Fibroblast of mammary gland (primary cell): ENCODE measurements at regions not wholly inside any gene's neighbourhood (a gene's known extent, or its start where the extent isn't known, plus 50 kb on each side); places are given as distances from the start of the nearest gene placed in this dataset.

Experiments
- DNase-seq: peaks from one replicate; pipeline ENCODE4 v3.0.0-alpha.2; 2010; ENCODE audit warnings: low read depth
- H3K4me3 ChIP-seq: 2 replicates; pipeline ENCODE4 v1.5.1; 2011; ENCODE audit warnings: low read depth, mild to moderate bottlenecking, low read length, moderate library complexity; ENCODE audit not compliant: control insufficient read depth
- TF ChIP-seq, protein P1 (sequence below): conservative IDR thresholded peaks from 2 replicates; pipeline ENCODE4 v1.5.1; 2011; ENCODE audit warnings: low read depth, low read length, inconsistent platforms; ENCODE audit not compliant: control insufficient read depth, insufficient read depth

DNA sequence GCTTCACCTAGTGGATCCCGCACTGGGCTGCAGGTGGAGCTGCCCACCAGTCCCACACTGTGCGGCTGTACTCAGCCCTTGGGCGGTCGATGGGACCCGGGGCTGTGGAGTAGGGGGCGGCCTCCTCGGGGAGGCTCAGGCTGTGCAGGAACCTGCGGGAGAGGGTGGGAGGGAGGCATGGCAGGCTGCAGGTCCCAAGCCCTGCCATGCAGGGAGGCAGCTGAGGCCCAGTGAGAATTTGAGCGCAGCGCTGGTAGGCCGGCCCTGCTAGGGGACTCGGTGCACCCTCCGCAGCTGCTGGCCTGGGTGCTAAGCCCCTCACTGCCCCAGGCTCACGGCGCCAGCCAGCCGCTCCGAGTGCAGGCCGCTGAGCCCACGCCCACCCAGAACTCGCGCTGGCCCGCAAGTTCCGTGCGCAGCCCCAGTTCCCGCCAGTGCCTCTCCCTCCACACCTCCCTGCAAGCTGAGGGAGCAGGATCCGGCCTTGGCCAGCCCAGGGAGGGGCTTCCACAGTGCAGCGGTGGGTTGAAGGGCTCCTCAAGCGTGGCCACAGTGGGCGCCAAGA, 1407.6 kb downstream of the EPHA7 start:
- H3K4me3 ChIP-seq: no peak overlapping the region
- no peak for DNase-seq
- TF ChIP-seq, protein P1, sequence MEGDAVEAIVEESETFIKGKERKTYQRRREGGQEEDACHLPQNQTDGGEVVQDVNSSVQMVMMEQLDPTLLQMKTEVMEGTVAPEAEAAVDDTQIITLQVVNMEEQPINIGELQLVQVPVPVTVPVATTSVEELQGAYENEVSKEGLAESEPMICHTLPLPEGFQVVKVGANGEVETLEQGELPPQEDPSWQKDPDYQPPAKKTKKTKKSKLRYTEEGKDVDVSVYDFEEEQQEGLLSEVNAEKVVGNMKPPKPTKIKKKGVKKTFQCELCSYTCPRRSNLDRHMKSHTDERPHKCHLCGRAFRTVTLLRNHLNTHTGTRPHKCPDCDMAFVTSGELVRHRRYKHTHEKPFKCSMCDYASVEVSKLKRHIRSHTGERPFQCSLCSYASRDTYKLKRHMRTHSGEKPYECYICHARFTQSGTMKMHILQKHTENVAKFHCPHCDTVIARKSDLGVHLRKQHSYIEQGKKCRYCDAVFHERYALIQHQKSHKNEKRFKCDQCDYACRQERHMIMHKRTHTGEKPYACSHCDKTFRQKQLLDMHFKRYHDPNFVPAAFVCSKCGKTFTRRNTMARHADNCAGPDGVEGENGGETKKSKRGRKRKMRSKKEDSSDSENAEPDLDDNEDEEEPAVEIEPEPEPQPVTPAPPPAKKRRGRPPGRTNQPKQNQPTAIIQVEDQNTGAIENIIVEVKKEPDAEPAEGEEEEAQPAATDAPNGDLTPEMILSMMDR: no peak

DNA sequence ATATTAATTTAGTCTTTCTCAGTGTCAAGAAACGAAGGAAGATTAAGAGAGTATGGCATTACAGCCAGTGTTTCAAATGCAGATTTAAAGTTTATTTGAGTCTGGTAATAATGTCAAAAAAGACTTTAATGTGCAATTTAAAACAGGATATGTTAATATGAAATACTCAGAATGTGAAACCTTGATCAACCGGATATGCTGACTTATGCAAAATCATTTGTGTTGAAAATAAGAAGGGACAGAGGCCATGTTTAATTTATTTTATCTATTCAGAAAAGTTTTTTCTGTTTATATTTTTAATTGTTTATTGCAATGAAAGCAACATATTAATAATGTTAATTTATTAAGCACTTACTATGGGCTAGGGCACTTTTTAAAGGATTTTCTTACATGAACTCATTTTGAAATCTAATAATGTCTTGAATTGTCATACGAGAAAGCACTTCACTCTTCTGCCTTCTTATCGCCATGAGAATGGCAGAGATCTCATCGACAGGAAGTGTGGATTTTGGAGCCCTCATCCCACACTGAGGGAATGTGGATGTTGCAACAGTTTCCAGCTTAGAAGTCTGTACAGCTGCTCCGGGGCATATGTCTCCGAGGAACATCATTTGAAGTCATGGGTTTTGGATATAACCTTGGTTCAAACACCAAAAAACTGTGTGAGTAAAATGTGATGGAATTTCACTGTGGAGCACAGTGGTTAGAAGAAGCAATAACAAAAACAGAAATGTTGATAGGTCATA, 1410.4 kb downstream of the EPHA7 start:
- DNase-seq: no peak

DNA sequence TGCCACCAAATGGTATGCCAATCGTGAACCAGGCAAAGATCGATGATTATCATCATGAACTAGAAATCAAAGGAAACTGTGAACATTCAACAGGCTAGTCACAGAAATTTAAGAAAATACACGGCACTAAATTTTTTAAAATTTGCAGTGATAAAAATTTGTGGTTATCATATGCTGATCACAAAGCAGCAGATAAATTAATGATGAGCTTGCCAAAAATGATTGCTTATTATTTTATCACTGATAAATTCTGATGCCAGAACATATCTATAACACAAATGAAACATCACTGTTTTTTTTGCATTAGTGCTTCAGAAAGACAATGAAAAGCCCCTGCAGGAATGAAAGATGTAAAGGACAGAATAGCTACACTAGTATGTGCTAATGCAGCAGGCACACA, 1413.2 kb upstream of the MAP3K7 start:
- no peak overlapping the region for H3K4me3 ChIP-seq
- DNase-seq: no peak
- TF ChIP-seq, protein P1: no peak

More for the DNA sequence above, 1410.4 kb downstream of the EPHA7 start:
- H3K4me3 ChIP-seq: no peak overlapping the region
- TF ChIP-seq, protein P1: no peak

DNA sequence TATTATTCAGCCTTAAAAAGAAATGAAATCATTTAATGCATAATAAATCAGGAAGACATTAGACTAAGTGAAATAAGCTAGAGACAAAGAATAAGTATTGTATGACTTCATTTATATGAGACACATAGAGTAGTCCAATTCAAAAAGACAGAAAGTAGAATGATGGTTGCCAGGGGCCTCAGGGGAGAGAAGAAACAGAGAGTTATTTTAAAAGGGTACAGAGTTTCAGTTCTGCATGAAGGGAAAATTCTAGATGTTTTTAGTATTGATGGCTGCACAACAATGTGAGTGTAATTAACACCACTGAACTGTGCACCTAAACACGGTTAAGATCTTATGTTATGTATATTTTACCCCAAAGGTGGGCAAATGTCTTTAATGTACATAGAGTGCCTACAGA, 1407.9 kb upstream of the MAP3K7 start:
- TF ChIP-seq, protein P1: no peak
- DNase-seq: no peak
- H3K4me3 ChIP-seq: no peak overlapping the region

DNA sequence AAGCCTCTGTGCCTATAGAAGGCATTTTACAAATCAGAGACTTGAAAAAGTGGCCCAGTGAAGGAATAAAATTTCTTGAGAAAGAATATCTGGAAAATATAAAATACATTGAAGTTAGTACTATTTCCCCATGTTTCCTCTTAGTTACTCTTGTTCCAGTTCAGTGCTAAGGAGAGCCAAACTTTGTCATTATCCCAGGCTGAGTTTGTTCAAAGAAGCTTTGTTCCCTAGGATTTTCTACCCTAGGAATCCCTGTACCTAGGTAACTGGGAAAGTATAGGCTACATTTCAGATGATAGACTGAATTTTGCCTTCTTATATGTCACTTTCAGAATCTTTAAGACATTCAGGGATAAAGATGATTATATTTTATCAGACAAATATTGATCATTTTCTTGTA, 1395.7 kb upstream of the MAP3K7 start:
- TF ChIP-seq, protein P1: no peak
- H3K4me3 ChIP-seq: no peak overlapping the region
- DNase-seq: no peak

DNA sequence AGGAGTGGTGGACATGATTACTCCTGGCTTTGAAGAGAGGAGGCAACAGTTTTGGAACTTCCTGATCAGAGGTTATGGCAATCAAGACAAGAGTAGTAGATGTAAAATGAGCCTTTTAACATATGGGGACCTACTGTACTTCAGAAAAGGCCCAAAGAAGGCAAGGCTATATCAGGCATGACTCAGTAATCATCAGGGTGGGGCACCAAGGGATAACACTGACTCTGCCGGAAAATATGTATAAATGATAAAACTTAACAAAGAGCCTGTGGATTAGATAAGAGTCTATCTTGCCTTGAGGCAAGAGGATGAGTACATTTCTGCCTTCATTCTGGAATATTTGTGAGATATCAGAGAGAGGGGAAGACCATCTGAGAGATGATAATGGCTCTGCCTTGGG, 1389.9 kb upstream of the MAP3K7 start:
- TF ChIP-seq, protein P1: no peak
- no peak overlapping the region for H3K4me3 ChIP-seq
- DNase-seq: no peak

DNA sequence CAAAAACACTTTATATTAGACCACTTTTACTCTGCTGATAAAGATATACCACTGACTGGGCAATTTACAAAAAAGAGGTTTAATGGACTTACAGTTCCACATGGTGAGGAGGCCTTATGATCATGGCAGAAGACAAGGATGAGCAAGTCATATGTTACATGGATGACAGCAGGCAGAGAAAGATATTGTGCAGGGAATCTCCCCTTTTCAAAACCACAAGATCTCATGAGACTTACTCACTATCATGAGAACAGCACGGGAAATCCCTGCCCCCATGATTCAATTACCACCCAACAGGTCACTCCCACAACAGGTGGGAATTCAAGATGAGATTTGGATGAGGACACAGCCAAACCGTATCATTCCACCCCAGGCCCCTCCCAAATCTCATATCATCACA, 1383.8 kb upstream of the MAP3K7 start:
- no peak for DNase-seq
- TF ChIP-seq, protein P1: no peak
- H3K4me3 ChIP-seq: no peak overlapping the region
